Neural cell (in vitro differentiated cells): ENCODE measurements at regions not wholly inside any gene's neighbourhood (a gene's known extent, or its start where the extent isn't known, plus 50 kb on each side); places are given as distances from the start of the nearest gene placed in this dataset.

ENCODE experiments used
- H2AFZ ChIP-seq: fragments of 200-600, 300-800 bp; sonication (generic), shearing (Covaris generic); 2 replicates; pipeline ENCODE4 v1.6.0; 2014; ENCODE audit warnings: low read depth, mild to moderate bottlenecking, antibody characterized with exemption, low read length, moderate library complexity
- H3F3A ChIP-seq: fragments of 200-600 bp; shearing (Covaris generic); 2 replicates; pipeline ENCODE4 v1.6.1; 2016; ENCODE audit warnings: mild to moderate bottlenecking, moderate library complexity, mixed read lengths, antibody characterized with exemption, low read length; ENCODE audit not compliant: insufficient read depth, poor library complexity, severe bottlenecking
- H3K27ac ChIP-seq: fragments of 200-600, 300-800 bp; sonication (generic), shearing (Covaris generic); 2 replicates; pipeline ENCODE4 v1.5.1; 2014; ENCODE audit warnings: mild to moderate bottlenecking, low read length, moderate library complexity
- H3K27me3 ChIP-seq: fragments of 300-800, 200-600 bp; sonication (generic), shearing (Covaris generic); 2 replicates; pipeline ENCODE4 v1.6.0; 2014; ENCODE audit warnings: mild to moderate bottlenecking, low read depth, low read length, moderate library complexity; ENCODE audit not compliant: insufficient read depth
- H3K36me3 ChIP-seq: fragments of 300-800, 200-600 bp; sonication (generic), shearing (Covaris generic); 2 replicates; pipeline ENCODE4 v1.5.1; 2014; ENCODE audit warnings: mild to moderate bottlenecking, antibody characterized with exemption, low read length, moderate library complexity; ENCODE audit not compliant: insufficient read depth
- H3K4me2 ChIP-seq: fragments of 300-800, 200-600 bp; sonication (generic), shearing (Covaris generic); 2 replicates; pipeline ENCODE4 v1.6.0; 2014; ENCODE audit warnings: mild to moderate bottlenecking, low read length
- H3K4me3 ChIP-seq: fragments of 300-800, 200-600 bp; sonication (generic), shearing (Covaris generic); 2 replicates; pipeline ENCODE4 v1.5.1; 2014; ENCODE audit warnings: mild to moderate bottlenecking, low read length, moderate library complexity
- H3K79me2 ChIP-seq: fragments of 200-600 bp; shearing (Covaris generic); replicated peaks from 2 replicates; pipeline ENCODE4 v1.6.0; 2014; ENCODE audit warnings: mild to moderate bottlenecking, low read length, moderate library complexity; ENCODE audit not compliant: insufficient read depth
- H3K9ac ChIP-seq: fragments of 300-800, 200-600 bp; sonication (generic), shearing (Covaris generic); 2 replicates; pipeline ENCODE4 v1.6.1; 2016; ENCODE audit warnings: mild to moderate bottlenecking, low read length, mixed read lengths
- H3K9me2 ChIP-seq: fragments of 200-600 bp; shearing (Covaris generic); 2 replicates; pipeline ENCODE4 v1.6.1; 2016; ENCODE audit warnings: mild to moderate bottlenecking, low read length, mixed read lengths; ENCODE audit not compliant: insufficient read depth
- H3K9me3 ChIP-seq: fragments of 200-600, 300-800 bp; sonication (generic), shearing (Covaris generic); 2 replicates; pipeline ENCODE4 v1.6.1; 2016; ENCODE audit warnings: mild to moderate bottlenecking, mixed run types, low read length, moderate library complexity, mixed read lengths
- H4K20me1 ChIP-seq: fragments of 200-600 bp; shearing (Covaris generic); 2 replicates; pipeline ENCODE4 v1.6.1; 2016; ENCODE audit warnings: mild to moderate bottlenecking, mixed run types; ENCODE audit not compliant: insufficient read depth
- EP300 ChIP-seq: fragments of 450-650 bp; conservative IDR thresholded peaks from 2 replicates; pipeline ENCODE4 v1.6.1; 2014; ENCODE audit warnings: antibody characterized with exemption, mild to moderate bottlenecking, moderate library complexity; ENCODE audit not compliant: poor library complexity, severe bottlenecking
- EZH2 ChIP-seq: fragments of 200-600, 300-800 bp; shearing (Covaris generic), sonication (generic); IDR thresholded peaks from 2 replicates; pipeline ENCODE4 v1.6.1; 2014; ENCODE audit warnings: antibody characterized with exemption, low read length, borderline replicate concordance, mild to moderate bottlenecking; ENCODE audit not compliant: insufficient read depth, poor library complexity, severe bottlenecking
- MXI1 ChIP-seq: fragments of 450-650 bp; conservative IDR thresholded peaks from 2 replicates; pipeline ENCODE4 v1.6.1; 2014; ENCODE audit warnings: antibody characterized with exemption, mild to moderate bottlenecking; ENCODE audit not compliant: poor library complexity, severe bottlenecking
- POLR2AphosphoS5 ChIP-seq: IDR thresholded peaks from 2 replicates; pipeline ENCODE4 v1.6.1; 2012
- RAD21 ChIP-seq: fragments of 450-650 bp; conservative IDR thresholded peaks from 2 replicates; pipeline ENCODE4 v1.6.1; 2014; ENCODE audit warnings: antibody characterized with exemption, mild to moderate bottlenecking, moderate library complexity
- SMC3 ChIP-seq: fragments of 450-650 bp; conservative IDR thresholded peaks from 2 replicates; pipeline ENCODE4 v1.6.1; 2014; ENCODE audit warnings: antibody characterized with exemption, mild to moderate bottlenecking, moderate library complexity; ENCODE audit not compliant: poor library complexity
- TAF1 ChIP-seq: IDR thresholded peaks from 2 replicates; pipeline ENCODE4 v1.6.1; 2012; ENCODE audit warnings: low read depth
- TF ChIP-seq, protein P1 (sequence below): fragments of 450-650 bp; IDR thresholded peaks from 2 replicates; pipeline ENCODE4 v1.5.1; 2014; ENCODE audit warnings: antibody characterized with exemption, mild to moderate bottlenecking, moderate library complexity; ENCODE audit not compliant: poor library complexity, severe bottlenecking
- TF ChIP-seq, protein P2 (sequence below): IDR thresholded peaks from 2 replicates; pipeline ENCODE4 v1.6.1; 2012; ENCODE audit warnings: borderline replicate concordance

GRCh38 chr4:184950117-184950830, 68.0 kb upstream of the HELT start:
- Histone ChIP-seq H3K9ac (no peak overlapping the region), H4K20me1 (no peaks in the 10 kb centered on the region)
- TF ChIP-seq, protein P1, sequence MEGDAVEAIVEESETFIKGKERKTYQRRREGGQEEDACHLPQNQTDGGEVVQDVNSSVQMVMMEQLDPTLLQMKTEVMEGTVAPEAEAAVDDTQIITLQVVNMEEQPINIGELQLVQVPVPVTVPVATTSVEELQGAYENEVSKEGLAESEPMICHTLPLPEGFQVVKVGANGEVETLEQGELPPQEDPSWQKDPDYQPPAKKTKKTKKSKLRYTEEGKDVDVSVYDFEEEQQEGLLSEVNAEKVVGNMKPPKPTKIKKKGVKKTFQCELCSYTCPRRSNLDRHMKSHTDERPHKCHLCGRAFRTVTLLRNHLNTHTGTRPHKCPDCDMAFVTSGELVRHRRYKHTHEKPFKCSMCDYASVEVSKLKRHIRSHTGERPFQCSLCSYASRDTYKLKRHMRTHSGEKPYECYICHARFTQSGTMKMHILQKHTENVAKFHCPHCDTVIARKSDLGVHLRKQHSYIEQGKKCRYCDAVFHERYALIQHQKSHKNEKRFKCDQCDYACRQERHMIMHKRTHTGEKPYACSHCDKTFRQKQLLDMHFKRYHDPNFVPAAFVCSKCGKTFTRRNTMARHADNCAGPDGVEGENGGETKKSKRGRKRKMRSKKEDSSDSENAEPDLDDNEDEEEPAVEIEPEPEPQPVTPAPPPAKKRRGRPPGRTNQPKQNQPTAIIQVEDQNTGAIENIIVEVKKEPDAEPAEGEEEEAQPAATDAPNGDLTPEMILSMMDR, result no peak
- TF ChIP-seq SMC3 (no peak), EP300 (no peak), MXI1 (no peak), RAD21 (no peak), TAF1 (no peak), POLR2AphosphoS5 (no peak), EZH2 (no peak)
- TF ChIP-seq, protein P2, sequence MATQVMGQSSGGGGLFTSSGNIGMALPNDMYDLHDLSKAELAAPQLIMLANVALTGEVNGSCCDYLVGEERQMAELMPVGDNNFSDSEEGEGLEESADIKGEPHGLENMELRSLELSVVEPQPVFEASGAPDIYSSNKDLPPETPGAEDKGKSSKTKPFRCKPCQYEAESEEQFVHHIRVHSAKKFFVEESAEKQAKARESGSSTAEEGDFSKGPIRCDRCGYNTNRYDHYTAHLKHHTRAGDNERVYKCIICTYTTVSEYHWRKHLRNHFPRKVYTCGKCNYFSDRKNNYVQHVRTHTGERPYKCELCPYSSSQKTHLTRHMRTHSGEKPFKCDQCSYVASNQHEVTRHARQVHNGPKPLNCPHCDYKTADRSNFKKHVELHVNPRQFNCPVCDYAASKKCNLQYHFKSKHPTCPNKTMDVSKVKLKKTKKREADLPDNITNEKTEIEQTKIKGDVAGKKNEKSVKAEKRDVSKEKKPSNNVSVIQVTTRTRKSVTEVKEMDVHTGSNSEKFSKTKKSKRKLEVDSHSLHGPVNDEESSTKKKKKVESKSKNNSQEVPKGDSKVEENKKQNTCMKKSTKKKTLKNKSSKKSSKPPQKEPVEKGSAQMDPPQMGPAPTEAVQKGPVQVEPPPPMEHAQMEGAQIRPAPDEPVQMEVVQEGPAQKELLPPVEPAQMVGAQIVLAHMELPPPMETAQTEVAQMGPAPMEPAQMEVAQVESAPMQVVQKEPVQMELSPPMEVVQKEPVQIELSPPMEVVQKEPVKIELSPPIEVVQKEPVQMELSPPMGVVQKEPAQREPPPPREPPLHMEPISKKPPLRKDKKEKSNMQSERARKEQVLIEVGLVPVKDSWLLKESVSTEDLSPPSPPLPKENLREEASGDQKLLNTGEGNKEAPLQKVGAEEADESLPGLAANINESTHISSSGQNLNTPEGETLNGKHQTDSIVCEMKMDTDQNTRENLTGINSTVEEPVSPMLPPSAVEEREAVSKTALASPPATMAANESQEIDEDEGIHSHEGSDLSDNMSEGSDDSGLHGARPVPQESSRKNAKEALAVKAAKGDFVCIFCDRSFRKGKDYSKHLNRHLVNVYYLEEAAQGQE, result no peak

GRCh38 chr4:184950926-184951325, 67.4 kb upstream of the HELT start:
- no peaks in the 10 kb centered on the region for H3K36me3 ChIP-seq

More at GRCh38 chr4:184950117-184950830, 68.0 kb upstream of the HELT start:
- Histone ChIP-seq H2AFZ (no peak overlapping the region), H3K27me3 (no peaks in the 10 kb centered on the region), H3K9me2 (no peaks in the 10 kb centered on the region), H3K9me3 (no peaks in the 10 kb centered on the region), H3F3A (no peaks in the 10 kb centered on the region), H3K79me2 (no peaks in the 10 kb centered on the region), H3K4me2 (no peak overlapping the region), H3K36me3 (no peaks in the 10 kb centered on the region), H3K4me3 (no peak overlapping the region), H3K27ac (no peak overlapping the region)

More at GRCh38 chr4:184950926-184951325, 67.4 kb upstream of the HELT start:
- Histone ChIP-seq H3K9me3 (no peaks in the 10 kb centered on the region), H3K27me3 (no peaks in the 10 kb centered on the region), H4K20me1 (no peaks in the 10 kb centered on the region), H2AFZ (no peak overlapping the region), H3K4me2 (no peak overlapping the region), H3K9me2 (no peaks in the 10 kb centered on the region), H3K27ac (no peak overlapping the region), H3F3A (no peaks in the 10 kb centered on the region), H3K79me2 (no peaks in the 10 kb centered on the region), H3K4me3 (no peak overlapping the region), H3K9ac (no peak overlapping the region)
- TF ChIP-seq MXI1, result no peak
- TF ChIP-seq, protein P2, result no peak
- no peak for TF ChIP-seq SMC3
- TF ChIP-seq, protein P1, result no peak
- TF ChIP-seq RAD21, result no peak
- TF ChIP-seq TAF1, result no peak
- no peak for TF ChIP-seq POLR2AphosphoS5
- no peak for TF ChIP-seq EZH2
- TF ChIP-seq EP300, result no peak
